ENCODE measurements at regions not wholly inside any gene's neighbourhood (a gene's known extent, or its start where the extent isn't known, plus 50 kb on each side); places are given as distances from the start of the nearest gene placed in this dataset.

DNA sequence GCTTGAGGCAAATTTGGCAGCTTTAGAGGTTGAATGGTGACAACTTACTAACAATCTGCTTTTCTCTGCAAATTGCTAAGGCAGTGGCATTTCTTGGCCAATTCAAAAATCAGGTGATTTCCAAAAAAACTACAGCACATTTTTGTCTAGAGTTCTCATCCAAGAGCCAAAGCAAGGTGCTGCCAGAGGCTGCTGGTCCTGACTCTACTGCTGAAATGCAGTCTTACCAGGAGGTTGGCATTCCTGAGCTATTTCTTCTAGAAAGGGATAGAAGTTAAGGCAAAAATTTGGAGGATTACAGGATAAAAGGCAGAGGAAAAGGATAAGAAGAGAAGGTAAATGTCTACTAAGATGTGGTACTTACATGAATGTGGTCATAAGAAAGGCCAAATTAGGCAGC is 75.6 kb downstream of the COX18 start:
- TF ChIP-seq, protein P1, sequence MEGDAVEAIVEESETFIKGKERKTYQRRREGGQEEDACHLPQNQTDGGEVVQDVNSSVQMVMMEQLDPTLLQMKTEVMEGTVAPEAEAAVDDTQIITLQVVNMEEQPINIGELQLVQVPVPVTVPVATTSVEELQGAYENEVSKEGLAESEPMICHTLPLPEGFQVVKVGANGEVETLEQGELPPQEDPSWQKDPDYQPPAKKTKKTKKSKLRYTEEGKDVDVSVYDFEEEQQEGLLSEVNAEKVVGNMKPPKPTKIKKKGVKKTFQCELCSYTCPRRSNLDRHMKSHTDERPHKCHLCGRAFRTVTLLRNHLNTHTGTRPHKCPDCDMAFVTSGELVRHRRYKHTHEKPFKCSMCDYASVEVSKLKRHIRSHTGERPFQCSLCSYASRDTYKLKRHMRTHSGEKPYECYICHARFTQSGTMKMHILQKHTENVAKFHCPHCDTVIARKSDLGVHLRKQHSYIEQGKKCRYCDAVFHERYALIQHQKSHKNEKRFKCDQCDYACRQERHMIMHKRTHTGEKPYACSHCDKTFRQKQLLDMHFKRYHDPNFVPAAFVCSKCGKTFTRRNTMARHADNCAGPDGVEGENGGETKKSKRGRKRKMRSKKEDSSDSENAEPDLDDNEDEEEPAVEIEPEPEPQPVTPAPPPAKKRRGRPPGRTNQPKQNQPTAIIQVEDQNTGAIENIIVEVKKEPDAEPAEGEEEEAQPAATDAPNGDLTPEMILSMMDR (IDR thresholded peaks at IDR 0.05), result no peak
- TF ChIP-seq POLR2A (IDR thresholded peaks at IDR 0.05) (no peak), POLR2AphosphoS5 (IDR thresholded peaks at IDR 0.05) (no peak)

All from breast epithelium (tissue), 3 donors.